ENCODE measurements at regions not wholly inside any gene's neighbourhood (a gene's known extent, or its start where the extent isn't known, plus 50 kb on each side); places are given as distances from the start of the nearest gene placed in this dataset.

DNA sequence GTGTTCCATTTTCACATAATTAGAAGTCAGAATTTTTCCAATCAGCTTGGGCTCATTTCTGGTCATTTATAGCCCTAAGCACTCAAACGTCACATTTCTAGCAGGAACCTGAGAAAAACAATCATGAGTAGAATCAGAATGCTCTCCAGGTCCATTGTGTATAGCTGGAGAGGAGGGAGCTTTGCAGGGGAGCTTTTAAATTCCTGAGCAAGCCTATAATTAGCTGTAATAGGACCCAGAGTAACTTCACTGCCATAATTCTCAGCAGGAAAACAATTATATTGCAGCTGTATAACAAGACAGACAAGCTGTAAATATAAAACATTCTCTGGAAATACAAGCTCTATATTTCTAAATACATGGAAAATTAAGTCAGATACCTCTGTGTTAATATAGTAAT, 637.6 kb upstream of the SGCD start:
- no peak overlapping the region for H3K9ac ChIP-seq (ENCODE audit: low read length in 3 of 3)
- intact Hi-C loops (cut with DNase I) = no loop called here
- peak in 1 of 5 donors; percentile 3 for DNase-seq
- no peak for FAIRE-seq
- no peak for TF ChIP-seq CTCF (IDR thresholded peaks at IDR 0.05; ENCODE audit: borderline replicate concordance, extremely low read depth, insufficient read depth)
- H3K36me3 ChIP-seq (ENCODE audit: control insufficient read depth in 2 of 3, insufficient read depth in 3 of 3, low read length in 3 of 3) = no peaks in the 10 kb centered on the region
- H3K27me3 ChIP-seq (ENCODE audit: control insufficient read depth, insufficient read depth, low read length) = no peaks in the 10 kb centered on the region
- H3K4me3 ChIP-seq (ENCODE audit: low read length in 3 of 3) = no peak overlapping the region
- no peaks in the 10 kb centered on the region for H3K9me3 ChIP-seq (ENCODE audit: control insufficient read depth in 2 of 3, insufficient read depth in 1 of 3, low read length in 3 of 3)
- no peaks in the 10 kb centered on the region for H3K4me1 ChIP-seq (ENCODE audit: control insufficient read depth in 2 of 3, insufficient read depth in 2 of 3, low read depth in 1 of 3, low read length in 3 of 3)
- no peak overlapping the region for H3K27ac ChIP-seq (ENCODE audit: low read depth in 2 of 2, low read length in 2 of 2)

- intact Hi-C loops (cut with DNase I) = no loop called here
- Histone ChIP-seq H3K4me3 (ENCODE audit: low read length in 3 of 3) (no peak overlapping the region), H3K9me3 (ENCODE audit: control insufficient read depth in 2 of 3, insufficient read depth in 1 of 3, low read length in 3 of 3) (peaks cover 0 to 7% (median 4%) of the 10 kb centered on the region in 3 donors), H3K4me1 (ENCODE audit: control insufficient read depth in 2 of 3, insufficient read depth in 2 of 3, low read depth in 1 of 3, low read length in 3 of 3) (no peaks in the 10 kb centered on the region), H3K36me3 (ENCODE audit: control insufficient read depth in 2 of 3, insufficient read depth in 3 of 3, low read length in 3 of 3) (no peaks in the 10 kb centered on the region), H3K9ac (ENCODE audit: low read length in 3 of 3) (no peak overlapping the region), H3K27ac (ENCODE audit: low read depth in 2 of 2, low read length in 2 of 2) (no peak overlapping the region), H3K27me3 (ENCODE audit: control insufficient read depth, insufficient read depth, low read length) (no peaks in the 10 kb centered on the region)
- no peak for FAIRE-seq
- DNase-seq = no peak
- TF ChIP-seq CTCF (IDR thresholded peaks at IDR 0.05; ENCODE audit: borderline replicate concordance, extremely low read depth, insufficient read depth) = no peak
Observed at GRCh38 chr5:155696362-155696761, 630.6 kb upstream of the SGCD start.

DNA sequence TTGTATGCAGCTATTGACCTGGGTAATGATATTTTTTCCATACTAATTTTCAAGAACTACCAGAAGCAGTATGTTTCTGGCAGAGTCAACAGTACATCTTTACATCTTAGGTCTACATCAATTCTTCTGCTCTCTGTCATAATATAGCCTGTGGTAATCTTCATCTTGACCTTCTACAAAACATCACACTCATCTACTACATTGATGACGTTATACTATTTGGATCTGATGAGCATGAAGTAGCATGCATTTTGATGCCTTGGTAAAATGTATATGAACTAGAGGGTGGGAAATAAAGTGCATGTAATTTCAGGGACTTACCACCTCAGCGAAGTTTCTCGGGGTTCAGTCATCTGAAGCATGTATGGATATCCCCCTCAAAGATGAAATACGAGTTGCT, 629.7 kb upstream of the SGCD start:
- intact Hi-C loops (cut with DNase I) = no loop called here
- DNase-seq (no peak), FAIRE-seq (no peak)
- no peak for TF ChIP-seq CTCF (IDR thresholded peaks at IDR 0.05; ENCODE audit: borderline replicate concordance, extremely low read depth, insufficient read depth)
- Histone ChIP-seq H3K9ac (ENCODE audit: low read length in 3 of 3) (no peak overlapping the region), H3K36me3 (ENCODE audit: control insufficient read depth in 2 of 3, insufficient read depth in 3 of 3, low read length in 3 of 3) (no peaks in the 10 kb centered on the region), H3K27ac (ENCODE audit: low read depth in 2 of 2, low read length in 2 of 2) (no peak overlapping the region), H3K9me3 (ENCODE audit: control insufficient read depth in 2 of 3, insufficient read depth in 1 of 3, low read length in 3 of 3) (peaks cover 0 to 7% (median 4%) of the 10 kb centered on the region in 3 donors), H3K27me3 (ENCODE audit: control insufficient read depth, insufficient read depth, low read length) (no peaks in the 10 kb centered on the region), H3K4me1 (ENCODE audit: control insufficient read depth in 2 of 3, insufficient read depth in 2 of 3, low read depth in 1 of 3, low read length in 3 of 3) (no peaks in the 10 kb centered on the region), H3K4me3 (ENCODE audit: low read length in 3 of 3) (no peak overlapping the region)

DNA sequence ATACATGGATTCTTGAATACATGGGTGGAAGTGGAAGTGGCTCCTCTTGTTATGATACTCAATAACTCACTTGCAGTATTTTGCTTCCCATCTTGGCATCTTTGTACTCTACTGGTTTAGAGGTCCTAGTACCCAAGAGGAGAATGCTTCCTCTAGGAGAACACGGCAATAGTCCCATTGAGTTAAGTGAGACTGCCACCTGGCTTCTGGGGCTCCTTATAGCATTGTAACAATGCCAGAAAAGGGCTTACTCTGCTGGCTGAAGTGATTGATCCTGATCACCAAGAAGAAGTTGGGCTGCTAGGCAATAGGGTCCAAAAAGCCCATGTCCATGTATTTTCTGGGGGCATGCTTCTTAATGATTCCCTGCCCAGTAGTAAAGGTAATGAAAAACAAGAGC, 627.6 kb upstream of the SGCD start:
- H3K9ac ChIP-seq (ENCODE audit: low read length in 3 of 3) = no peak overlapping the region
- FAIRE-seq (no peak), DNase-seq (no peak)
- H3K4me3 ChIP-seq (ENCODE audit: low read length in 3 of 3) = no peak overlapping the region
- no peaks in the 10 kb centered on the region for H3K36me3 ChIP-seq (ENCODE audit: control insufficient read depth in 2 of 3, insufficient read depth in 3 of 3, low read length in 3 of 3)
- H3K27me3 ChIP-seq (ENCODE audit: control insufficient read depth, insufficient read depth, low read length) = no peaks in the 10 kb centered on the region
- peaks cover 0 to 7% (median 4%) of the 10 kb centered on the region in 3 donors for H3K9me3 ChIP-seq (ENCODE audit: control insufficient read depth in 2 of 3, insufficient read depth in 1 of 3, low read length in 3 of 3)
- intact Hi-C loops (cut with DNase I) = no loop called here
- TF ChIP-seq CTCF (IDR thresholded peaks at IDR 0.05; ENCODE audit: borderline replicate concordance, extremely low read depth, insufficient read depth) = no peak
- no peak overlapping the region for H3K27ac ChIP-seq (ENCODE audit: low read depth in 2 of 2, low read length in 2 of 2)
- H3K4me1 ChIP-seq (ENCODE audit: control insufficient read depth in 2 of 3, insufficient read depth in 2 of 3, low read depth in 1 of 3, low read length in 3 of 3) = no peaks in the 10 kb centered on the region

Data from kidney (tissue), 13 donors.